ENCODE measurements at regions not wholly inside any gene's neighbourhood (a gene's known extent, or its start where the extent isn't known, plus 50 kb on each side); places are given as distances from the start of the nearest gene placed in this dataset.

DNA sequence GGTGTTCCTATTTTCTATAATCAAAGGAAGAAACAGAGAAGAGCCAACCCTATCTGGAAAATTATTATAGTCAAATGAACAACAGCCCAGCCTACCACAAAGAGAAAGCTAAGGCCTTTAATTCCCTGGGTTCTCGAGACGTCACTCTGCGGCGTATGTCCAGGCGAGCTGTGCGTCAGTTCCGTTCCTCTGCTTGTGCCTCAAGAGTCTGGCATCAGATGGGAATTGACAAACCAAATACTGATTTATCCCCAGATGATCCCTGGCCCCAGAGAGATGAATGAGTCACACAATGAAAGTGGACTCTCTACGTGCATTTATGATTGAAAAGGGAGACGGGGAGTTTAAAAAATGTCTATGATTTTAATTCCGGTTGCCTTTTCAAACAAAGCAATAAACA is 151.6 kb upstream of the PDE10A start:
- ChIA-PET CTCF (no interaction called here), POLR2A (no interaction called here)
- dilution Hi-C loops (cut with MboI; ENCODE audit: extremely low pct_ligation_motif_present, low sequenced_read_pairs): no loop called here
- H3K27me3 ChIP-seq (ENCODE audit: control insufficient read depth in 2 of 2, insufficient read depth in 2 of 2, low read length in 2 of 2): peaks cover 0 to 3% of the 10 kb centered on the region in 2 experiments
- no peak for DNase-seq (ENCODE audit: low read depth, low spot score)
- H4K20me1 ChIP-seq (replicated peaks; ENCODE audit: control insufficient read depth, extremely low read depth, insufficient read depth, low read length): no peaks in the 10 kb centered on the region
- no peaks in the 10 kb centered on the region for H3K79me2 ChIP-seq (ENCODE audit: control insufficient read depth, insufficient read depth, low read length)
- H3K4me3 ChIP-seq (replicated peaks in 1 of 3; ENCODE audit: insufficient read depth in 1 of 3, low read depth in 1 of 3, low read length in 3 of 3): no peak overlapping the region
- intact Hi-C loops (cut with micrococcal nuclease): no loop called here
- BruUV-seq (replicated peaks): no TSS peak
- H3K9me3 ChIP-seq (replicated peaks; ENCODE audit: control insufficient read depth, insufficient read depth, low read length): no peaks in the 10 kb centered on the region
- no peak overlapping the region for H3K27ac ChIP-seq (ENCODE audit: insufficient read depth, low read depth, low read length)
- TF ChIP-seq JUN (IDR thresholded peaks at IDR 0.05; ENCODE audit: borderline replicate concordance, insufficient read depth, insufficient read length, low read depth): no peak
- TF ChIP-seq POLR2A (IDR thresholded peaks at IDR 0.05; ENCODE audit: low read depth, low read length): no peak
- TF ChIP-seq EZH2 (IDR thresholded peaks at IDR 0.05; ENCODE audit: borderline replicate concordance, low read depth, low read length, severe bottlenecking): no peak
- TF ChIP-seq, protein P1, sequence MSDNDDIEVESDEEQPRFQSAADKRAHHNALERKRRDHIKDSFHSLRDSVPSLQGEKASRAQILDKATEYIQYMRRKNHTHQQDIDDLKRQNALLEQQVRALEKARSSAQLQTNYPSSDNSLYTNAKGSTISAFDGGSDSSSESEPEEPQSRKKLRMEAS (IDR thresholded peaks at IDR 0.05; ENCODE audit: insufficient read depth, insufficient read length): no peak
- no peak for TF ChIP-seq FOS (IDR thresholded peaks at IDR 0.05; ENCODE audit: borderline replicate concordance, insufficient read depth, low read length)
- no peak for TF ChIP-seq POLR2AphosphoS5 (IDR thresholded peaks at IDR 0.05; ENCODE audit: insufficient read depth, low read depth, low read length)
- H3K9me1 ChIP-seq (replicated peaks; ENCODE audit: control insufficient read depth, extremely low read depth, insufficient read depth, low read length): no peaks in the 10 kb centered on the region
- no peaks in the 10 kb centered on the region for H3K4me1 ChIP-seq (ENCODE audit: control insufficient read depth, extremely low read depth, insufficient read depth, low read length)
- no peak overlapping the region for H3K9ac ChIP-seq (replicated peaks; ENCODE audit: extremely low read depth, insufficient read depth, low read length)
- no peak overlapping the region for H3K4me2 ChIP-seq (ENCODE audit: insufficient read depth, low read length)
- no peak overlapping the region for H2AFZ ChIP-seq (ENCODE audit: low read depth, low read length)
- no peak for FAIRE-seq
- H3K36me3 ChIP-seq (ENCODE audit: control insufficient read depth in 2 of 2, extremely low read depth in 1 of 2, insufficient read depth in 2 of 2, low read length in 2 of 2): no peaks in the 10 kb centered on the region

DNA sequence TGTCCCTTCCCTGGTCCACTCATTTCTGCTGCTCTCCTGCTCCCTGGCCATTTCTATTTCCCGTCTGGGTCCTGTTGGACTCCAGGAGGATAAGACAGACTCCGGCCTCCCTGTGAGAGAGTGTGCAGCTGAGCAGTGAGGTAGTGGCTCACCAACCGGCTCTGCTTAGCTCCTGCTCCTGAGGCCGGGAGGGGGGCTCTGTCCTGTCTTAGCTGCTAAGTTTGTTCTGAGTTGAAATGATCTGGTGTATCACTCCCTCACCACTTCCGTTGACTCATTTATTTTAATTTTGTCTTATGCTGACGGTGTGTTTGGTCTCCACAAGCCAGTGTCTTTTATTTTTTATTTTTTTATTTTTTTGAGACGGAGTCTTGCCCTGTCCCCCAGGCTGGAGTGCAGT is 148.5 kb upstream of the PDE10A start:
- Histone ChIP-seq H3K9ac (replicated peaks; ENCODE audit: extremely low read depth, insufficient read depth, low read length) (no peak overlapping the region), H2AFZ (ENCODE audit: low read depth, low read length) (no peak overlapping the region), H3K36me3 (ENCODE audit: control insufficient read depth in 2 of 2, extremely low read depth in 1 of 2, insufficient read depth in 2 of 2, low read length in 2 of 2) (no peaks in the 10 kb centered on the region), H3K27ac (ENCODE audit: insufficient read depth, low read depth, low read length) (no peak overlapping the region), H3K4me3 (replicated peaks in 1 of 3; ENCODE audit: insufficient read depth in 1 of 3, low read depth in 1 of 3, low read length in 3 of 3) (no peak overlapping the region), H3K9me3 (replicated peaks; ENCODE audit: control insufficient read depth, insufficient read depth, low read length) (no peaks in the 10 kb centered on the region), H3K4me2 (ENCODE audit: insufficient read depth, low read length) (no peak overlapping the region), H3K4me1 (ENCODE audit: control insufficient read depth, extremely low read depth, insufficient read depth, low read length) (no peaks in the 10 kb centered on the region), H4K20me1 (replicated peaks; ENCODE audit: control insufficient read depth, extremely low read depth, insufficient read depth, low read length) (no peaks in the 10 kb centered on the region), H3K9me1 (replicated peaks; ENCODE audit: control insufficient read depth, extremely low read depth, insufficient read depth, low read length) (no peaks in the 10 kb centered on the region), H3K27me3 (ENCODE audit: control insufficient read depth in 2 of 2, insufficient read depth in 2 of 2, low read length in 2 of 2) (no peaks in the 10 kb centered on the region), H3K79me2 (ENCODE audit: control insufficient read depth, insufficient read depth, low read length) (no peaks in the 10 kb centered on the region)
- TF ChIP-seq FOS (IDR thresholded peaks at IDR 0.05; ENCODE audit: borderline replicate concordance, insufficient read depth, low read length) (no peak), POLR2A (IDR thresholded peaks at IDR 0.05; ENCODE audit: low read depth, low read length) (no peak), POLR2AphosphoS5 (IDR thresholded peaks at IDR 0.05; ENCODE audit: insufficient read depth, low read depth, low read length) (no peak), MYC (IDR thresholded peaks at IDR 0.05; ENCODE audit: low read depth, low read length) (no peak), JUN (IDR thresholded peaks at IDR 0.05; ENCODE audit: borderline replicate concordance, insufficient read depth, insufficient read length, low read depth) (no peak), EZH2 (IDR thresholded peaks at IDR 0.05; ENCODE audit: borderline replicate concordance, low read depth, low read length, severe bottlenecking) (no peak)
- TF ChIP-seq, protein P1 (IDR thresholded peaks at IDR 0.05; ENCODE audit: insufficient read depth, insufficient read length): no peak
- dilution Hi-C loops (cut with MboI; ENCODE audit: extremely low pct_ligation_motif_present, low sequenced_read_pairs): no loop called here
- intact Hi-C loops (cut with micrococcal nuclease): no loop called here
- POLR2A ChIA-PET: no interaction called here
- BruUV-seq (replicated peaks): no TSS peak
- CTCF ChIA-PET: no interaction called here
- DNase-seq (ENCODE audit: low read depth, low spot score) (no peak), FAIRE-seq (no peak)

All from endothelial cell of umbilical vein (primary cell).